ENCODE measurements at regions not wholly inside any gene's neighbourhood (a gene's known extent, or its start where the extent isn't known, plus 50 kb on each side); places are given as distances from the start of the nearest gene placed in this dataset.

- ATAC-seq (no peak), DNase-seq (ENCODE audit: low spot score) (no peak)
- Histone ChIP-seq H3K27me3 (ENCODE audit: insufficient read depth) (no peaks in the 10 kb centered on the region), H3K4me3 (no peak overlapping the region), H3F3A (replicated peaks; ENCODE audit: low read depth) (no peaks in the 10 kb centered on the region), H3K4me1 (ENCODE audit: insufficient read depth) (no peaks in the 10 kb centered on the region), H3K27ac (ENCODE audit: low read depth) (no peak overlapping the region), H3K36me3 (ENCODE audit: insufficient read depth) (no peaks in the 10 kb centered on the region), H3K4me2 (no peak overlapping the region), H3K79me2 (replicated peaks; ENCODE audit: insufficient read depth) (no peaks in the 10 kb centered on the region), H3K9me2 (ENCODE audit: insufficient read depth) (no peaks in the 10 kb centered on the region), H2AFZ (no peak overlapping the region), H4K20me1 (replicated peaks; ENCODE audit: insufficient read depth) (no peaks in the 10 kb centered on the region)
- Mint-ChIP-seq H3K36me3 (ENCODE audit: low read depth) (no peaks in the 10 kb centered on the region), H3K4me1 (no peaks in the 10 kb centered on the region), H3K27ac (no peak overlapping the region), H3K4me3 (no peak overlapping the region), H3K27me3 (ENCODE audit: insufficient read depth, low read depth, poor library complexity) (no peaks in the 10 kb centered on the region), H3K9me3 (no peaks in the 10 kb centered on the region; the same call in 2 of the 3 replicates)
- TF ChIP-seq ZNF114 (CRISPR knock-in tag; IDR thresholded peaks at IDR 0.05) (no peak), NANOG (IDR thresholded peaks at IDR 0.05; ENCODE audit: borderline replicate concordance) (no peak), EZH2phosphoT487 (IDR thresholded peaks at IDR 0.05; ENCODE audit: unreplicated experiment) (no peak), ZNF462 (CRISPR knock-in tag; IDR thresholded peaks at IDR 0.05) (no peak), EZH2 (IDR thresholded peaks at IDR 0.05; ENCODE audit: low read depth, unreplicated experiment) (no peak), REST (IDR thresholded peaks at IDR 0.05; ENCODE audit: unreplicated experiment) (no peak), ZNF331 (CRISPR knock-in tag; IDR thresholded peaks at IDR 0.05; ENCODE audit: low read depth) (no peak), POLR2AphosphoS5 (IDR thresholded peaks at IDR 0.05; ENCODE audit: low read depth) (no peak), STAT1 (IDR thresholded peaks at IDR 0.05; ENCODE audit: unreplicated experiment) (no peak), ETS1 (IDR thresholded peaks at IDR 0.05) (no peak), JUNB (IDR thresholded peaks at IDR 0.05; ENCODE audit: unreplicated experiment) (no peak), CREB1 (CRISPR knock-in tag; IDR thresholded peaks at IDR 0.05; ENCODE audit: low read depth) (no peak)
- TF ChIP-seq, protein P1, sequence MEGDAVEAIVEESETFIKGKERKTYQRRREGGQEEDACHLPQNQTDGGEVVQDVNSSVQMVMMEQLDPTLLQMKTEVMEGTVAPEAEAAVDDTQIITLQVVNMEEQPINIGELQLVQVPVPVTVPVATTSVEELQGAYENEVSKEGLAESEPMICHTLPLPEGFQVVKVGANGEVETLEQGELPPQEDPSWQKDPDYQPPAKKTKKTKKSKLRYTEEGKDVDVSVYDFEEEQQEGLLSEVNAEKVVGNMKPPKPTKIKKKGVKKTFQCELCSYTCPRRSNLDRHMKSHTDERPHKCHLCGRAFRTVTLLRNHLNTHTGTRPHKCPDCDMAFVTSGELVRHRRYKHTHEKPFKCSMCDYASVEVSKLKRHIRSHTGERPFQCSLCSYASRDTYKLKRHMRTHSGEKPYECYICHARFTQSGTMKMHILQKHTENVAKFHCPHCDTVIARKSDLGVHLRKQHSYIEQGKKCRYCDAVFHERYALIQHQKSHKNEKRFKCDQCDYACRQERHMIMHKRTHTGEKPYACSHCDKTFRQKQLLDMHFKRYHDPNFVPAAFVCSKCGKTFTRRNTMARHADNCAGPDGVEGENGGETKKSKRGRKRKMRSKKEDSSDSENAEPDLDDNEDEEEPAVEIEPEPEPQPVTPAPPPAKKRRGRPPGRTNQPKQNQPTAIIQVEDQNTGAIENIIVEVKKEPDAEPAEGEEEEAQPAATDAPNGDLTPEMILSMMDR (conservative IDR thresholded peaks at IDR 0.05; ENCODE audit: low read depth in 2 of 2) = no peak
These were observed 187.6 kb upstream of the AGTR1 start for GRCh38 chr3:148510116-148510515.

Data from GM23338 (cell line).